ENCODE measurements at regions not wholly inside any gene's neighbourhood (a gene's known extent, or its start where the extent isn't known, plus 50 kb on each side); places are given as distances from the start of the nearest gene placed in this dataset.
A peak's percentile ranks its signal among the peaks of the same experiment; 100 is the strongest.

DNA sequence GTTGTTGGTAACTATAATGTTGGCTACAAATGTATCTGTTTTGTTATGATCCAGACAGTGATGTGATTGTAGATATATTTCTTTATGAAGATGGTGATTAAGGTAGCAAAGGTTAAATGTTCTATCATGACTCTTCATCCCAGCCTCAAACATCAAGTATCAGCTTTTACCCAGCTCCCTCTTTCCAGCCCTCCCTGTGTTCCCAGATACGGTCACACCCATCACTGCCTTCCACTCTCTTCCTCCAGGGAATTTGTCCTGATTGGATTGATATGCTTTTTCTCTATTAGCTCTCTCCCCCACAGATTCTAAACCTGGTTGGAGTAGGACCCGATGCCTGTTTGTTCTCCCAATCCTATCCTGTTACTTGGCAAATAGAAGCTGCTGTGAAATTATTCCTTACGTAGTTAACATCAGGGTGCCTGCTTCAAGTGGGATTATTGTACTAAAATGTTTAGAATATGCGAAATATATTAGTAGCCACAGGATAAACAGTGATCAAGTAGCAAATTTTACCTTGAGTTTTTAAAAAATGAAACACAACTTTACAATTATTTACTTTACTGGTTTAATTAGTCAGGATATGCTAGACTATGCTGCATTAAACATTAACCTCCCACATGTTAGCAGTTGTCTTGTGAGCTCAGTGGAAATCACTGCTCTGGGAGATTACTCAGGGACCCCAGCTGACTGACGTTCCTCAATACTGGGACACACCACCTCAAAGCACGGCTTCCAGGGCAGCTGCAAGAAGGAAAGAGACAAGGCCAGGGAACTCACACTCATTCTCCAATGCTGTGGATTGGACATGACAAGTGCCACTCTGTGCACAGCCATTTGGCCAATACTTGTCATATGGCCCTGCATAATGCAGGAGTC lies 165.3 kb downstream of the ALX1 start:
- dilution Hi-C loops (cut with MboI; ENCODE audit: extremely low pct_ligation_motif_present, low sequenced_read_pairs), result loop anchor here (25.0 kb wide), 1 partner anchor 283 kb away; no protein-coding TSS in a partner anchor
- no peak for DNase-seq (ENCODE audit: low read depth, low spot score)
- Histone ChIP-seq H3K9ac (replicated peaks; ENCODE audit: extremely low read depth, insufficient read depth, low read length) (no peak overlapping the region), H3K4me2 (ENCODE audit: insufficient read depth, low read length) (no peak overlapping the region), H3K27ac (ENCODE audit: insufficient read depth, low read depth, low read length) (no peak overlapping the region), H3K9me3 (replicated peaks; ENCODE audit: control insufficient read depth, insufficient read depth, low read length) (no peaks in the 10 kb centered on the region), H3K79me2 (ENCODE audit: control insufficient read depth, insufficient read depth, low read length) (no peaks in the 10 kb centered on the region), H3K9me1 (replicated peaks; ENCODE audit: control insufficient read depth, extremely low read depth, insufficient read depth, low read length) (no peaks in the 10 kb centered on the region), H2AFZ (ENCODE audit: low read depth, low read length) (peak overlapping the region; percentile 51), H3K27me3 (ENCODE audit: control insufficient read depth in 2 of 2, insufficient read depth in 2 of 2, low read length in 2 of 2) (no peaks in the 10 kb centered on the region), H3K4me1 (ENCODE audit: control insufficient read depth, extremely low read depth, insufficient read depth, low read length) (no peaks in the 10 kb centered on the region), H3K4me3 (replicated peaks in 1 of 3; ENCODE audit: insufficient read depth in 1 of 3, low read depth in 1 of 3, low read length in 3 of 3) (no peak overlapping the region), H4K20me1 (replicated peaks; ENCODE audit: control insufficient read depth, extremely low read depth, insufficient read depth, low read length) (no peaks in the 10 kb centered on the region), H3K36me3 (ENCODE audit: control insufficient read depth in 2 of 2, extremely low read depth in 1 of 2, insufficient read depth in 2 of 2, low read length in 2 of 2) (no peaks in the 10 kb centered on the region)
- ChIA-PET POLR2A (no interaction called here), CTCF (interaction anchor here (0.9 to 2.4 kb wide), 8 partner anchors 19 to 476 kb away, joined by 3 to 16 read pairs (median 4); no protein-coding TSS in a partner anchor)
- no TSS peak for BruUV-seq (replicated peaks)
- no peak for TF ChIP-seq FOS (IDR thresholded peaks at IDR 0.05; ENCODE audit: borderline replicate concordance, insufficient read depth, low read length)
- TF ChIP-seq POLR2A (IDR thresholded peaks at IDR 0.05; ENCODE audit: low read depth, low read length), result no peak
- TF ChIP-seq EZH2 (IDR thresholded peaks at IDR 0.05; ENCODE audit: borderline replicate concordance, low read depth, low read length, severe bottlenecking), result no peak
- TF ChIP-seq, protein P1, sequence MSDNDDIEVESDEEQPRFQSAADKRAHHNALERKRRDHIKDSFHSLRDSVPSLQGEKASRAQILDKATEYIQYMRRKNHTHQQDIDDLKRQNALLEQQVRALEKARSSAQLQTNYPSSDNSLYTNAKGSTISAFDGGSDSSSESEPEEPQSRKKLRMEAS (IDR thresholded peaks at IDR 0.05; ENCODE audit: insufficient read depth, insufficient read length), result no peak
- TF ChIP-seq JUN (IDR thresholded peaks at IDR 0.05; ENCODE audit: borderline replicate concordance, insufficient read depth, insufficient read length, low read depth), result no peak
- no peak for FAIRE-seq
- intact Hi-C loops (cut with micrococcal nuclease), result loop anchor here (2.0 kb wide), 1 partner anchor 570 kb away; no protein-coding TSS in a partner anchor

DNA sequence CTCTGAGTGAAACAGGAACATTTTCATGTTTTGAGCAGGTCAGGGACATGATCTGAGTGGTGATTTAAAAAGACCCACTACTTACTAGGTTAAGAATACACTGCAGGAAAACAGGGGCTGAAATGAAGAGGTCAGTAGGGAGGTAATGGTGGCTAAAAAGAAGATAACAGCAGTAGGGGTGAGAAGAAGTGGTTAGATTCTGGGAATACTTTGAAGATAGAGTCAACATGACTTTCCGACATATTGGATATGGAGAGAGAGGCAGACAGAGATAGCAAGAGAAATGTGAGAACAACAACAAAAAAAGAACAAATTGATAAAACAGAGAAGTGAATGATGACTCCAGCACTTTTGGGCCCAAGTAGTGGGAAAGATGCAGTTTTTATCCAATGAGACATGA lies 168.0 kb downstream of the ALX1 start:
- no TSS peak for BruUV-seq (replicated peaks)
- H3K9ac ChIP-seq (replicated peaks; ENCODE audit: extremely low read depth, insufficient read depth, low read length), result no peak overlapping the region
- H3K27ac ChIP-seq (ENCODE audit: insufficient read depth, low read depth, low read length), result no peak overlapping the region
- H3K9me1 ChIP-seq (replicated peaks; ENCODE audit: control insufficient read depth, extremely low read depth, insufficient read depth, low read length), result no peaks in the 10 kb centered on the region
- no peak for DNase-seq (ENCODE audit: low read depth, low spot score)
- ChIA-PET POLR2A (interaction anchor here (1.1 kb wide), 1 partner anchor 371 kb away, joined by 3 read pairs; no protein-coding TSS in a partner anchor), CTCF (interaction anchor here (0.7 to 3.3 kb wide), 42 partner anchors 9 to 573 kb away, joined by 3 to 104 read pairs (median 4); no protein-coding TSS in a partner anchor)
- no peaks in the 10 kb centered on the region for H3K4me1 ChIP-seq (ENCODE audit: control insufficient read depth, extremely low read depth, insufficient read depth, low read length)
- TF ChIP-seq POLR2A (IDR thresholded peaks at IDR 0.05; ENCODE audit: low read depth, low read length) (no peak), FOS (IDR thresholded peaks at IDR 0.05; ENCODE audit: borderline replicate concordance, insufficient read depth, low read length) (no peak)
- intact Hi-C loops (cut with micrococcal nuclease), result loop anchor here (1.0 to 2.0 kb wide), 4 partner anchors 23 to 372 kb away; no protein-coding TSS in a partner anchor
- no peaks in the 10 kb centered on the region for H4K20me1 ChIP-seq (replicated peaks; ENCODE audit: control insufficient read depth, extremely low read depth, insufficient read depth, low read length)
- no peaks in the 10 kb centered on the region for H3K36me3 ChIP-seq (ENCODE audit: control insufficient read depth in 2 of 2, extremely low read depth in 1 of 2, insufficient read depth in 2 of 2, low read length in 2 of 2)
- no peak overlapping the region for H3K4me3 ChIP-seq (replicated peaks in 1 of 3; ENCODE audit: insufficient read depth in 1 of 3, low read depth in 1 of 3, low read length in 3 of 3)
- FAIRE-seq, result no peak
- dilution Hi-C loops (cut with MboI; ENCODE audit: extremely low pct_ligation_motif_present, low sequenced_read_pairs), result loop anchor here (25.0 kb wide), 1 partner anchor 286 kb away; no protein-coding TSS in a partner anchor
- peak overlapping the region; percentile 60 for H2AFZ ChIP-seq (ENCODE audit: low read depth, low read length)
- no peak overlapping the region for H3K4me2 ChIP-seq (ENCODE audit: insufficient read depth, low read length)
- H3K9me3 ChIP-seq (replicated peaks; ENCODE audit: control insufficient read depth, insufficient read depth, low read length), result no peaks in the 10 kb centered on the region
- no peaks in the 10 kb centered on the region for H3K27me3 ChIP-seq (ENCODE audit: control insufficient read depth in 2 of 2, insufficient read depth in 2 of 2, low read length in 2 of 2)
- no peaks in the 10 kb centered on the region for H3K79me2 ChIP-seq (ENCODE audit: control insufficient read depth, insufficient read depth, low read length)
